ENCODE measurements at regions not wholly inside any gene's neighbourhood (a gene's known extent, or its start where the extent isn't known, plus 50 kb on each side); places are given as distances from the start of the nearest gene placed in this dataset.

DNA sequence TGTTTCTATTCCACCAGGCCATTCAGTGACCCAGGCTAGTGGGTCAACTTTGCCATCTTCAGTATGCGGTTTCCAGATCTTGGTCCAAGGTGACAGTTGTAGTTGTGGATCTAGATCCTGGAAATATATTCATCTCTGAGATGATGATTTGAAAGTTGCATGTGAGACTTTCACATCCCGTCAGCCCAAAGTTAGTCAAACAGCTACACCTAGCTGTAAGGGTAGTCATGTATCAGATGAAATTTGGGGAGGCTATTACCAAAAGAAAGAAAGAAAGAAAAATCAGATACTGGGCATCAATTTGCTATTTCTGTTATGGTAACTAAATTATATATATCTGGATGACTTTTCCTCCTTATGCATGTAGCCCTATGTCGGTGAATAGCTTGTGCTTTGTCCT lies 259.4 kb upstream of the ARX start:
- TF ChIP-seq, protein P1, sequence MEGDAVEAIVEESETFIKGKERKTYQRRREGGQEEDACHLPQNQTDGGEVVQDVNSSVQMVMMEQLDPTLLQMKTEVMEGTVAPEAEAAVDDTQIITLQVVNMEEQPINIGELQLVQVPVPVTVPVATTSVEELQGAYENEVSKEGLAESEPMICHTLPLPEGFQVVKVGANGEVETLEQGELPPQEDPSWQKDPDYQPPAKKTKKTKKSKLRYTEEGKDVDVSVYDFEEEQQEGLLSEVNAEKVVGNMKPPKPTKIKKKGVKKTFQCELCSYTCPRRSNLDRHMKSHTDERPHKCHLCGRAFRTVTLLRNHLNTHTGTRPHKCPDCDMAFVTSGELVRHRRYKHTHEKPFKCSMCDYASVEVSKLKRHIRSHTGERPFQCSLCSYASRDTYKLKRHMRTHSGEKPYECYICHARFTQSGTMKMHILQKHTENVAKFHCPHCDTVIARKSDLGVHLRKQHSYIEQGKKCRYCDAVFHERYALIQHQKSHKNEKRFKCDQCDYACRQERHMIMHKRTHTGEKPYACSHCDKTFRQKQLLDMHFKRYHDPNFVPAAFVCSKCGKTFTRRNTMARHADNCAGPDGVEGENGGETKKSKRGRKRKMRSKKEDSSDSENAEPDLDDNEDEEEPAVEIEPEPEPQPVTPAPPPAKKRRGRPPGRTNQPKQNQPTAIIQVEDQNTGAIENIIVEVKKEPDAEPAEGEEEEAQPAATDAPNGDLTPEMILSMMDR (IDR thresholded peaks at IDR 0.05): no peak
- TF ChIP-seq POLR2A (IDR thresholded peaks at IDR 0.05): no peak
